B cell (primary cell): ENCODE measurements at regions not wholly inside any gene's neighbourhood (a gene's known extent, or its start where the extent isn't known, plus 50 kb on each side); places are given as distances from the start of the nearest gene placed in this dataset.

Source experiments
- ATAC-seq: fragments of 200-7000 bp; cut with Tn5 transposase; one replicate; pipeline ENCODE4 v1.10.0; 2021; ENCODE audit warnings: low read depth, mild to moderate bottlenecking, moderate number of reproducible peaks, moderate library complexity
- CTCF ChIA-PET: fragments of 350-600 bp; sonication (Branson Sonifier 250); formaldehyde crosslinking; loops from one replicate; lab custom pipeline; 2021; ENCODE audit warnings: antibody characterized with exemption, inconsistent platforms; lab: Charles Lee
- POLR2A ChIA-PET: fragments of 350-600 bp; sonication (Branson Sonifier 250); formaldehyde crosslinking; loops from one replicate; lab custom pipeline; 2021; ENCODE audit warnings: antibody characterized with exemption; lab: Charles Lee
- DNase-seq: peaks from one replicate; pipeline ENCODE4 v3.0.0; 2013
- H2AFZ ChIP-seq: 2 replicates; pipeline ENCODE4 v1.6.1; 2012; ENCODE audit warnings: mild to moderate bottlenecking, low read depth, low read length; ENCODE audit not compliant: insufficient read depth, poor library complexity, severe bottlenecking
- H3K27ac ChIP-seq, 2 donors: 1 replicate in 1 of 2; 2 replicates in 1 of 2; pipeline ENCODE4 v1.5.1; 2012 to 2013; ENCODE audit warnings: low read length in 2 of 2, mild to moderate bottlenecking in 2 of 2, moderate library complexity in 1 of 2
- H3K27me3 ChIP-seq, 4 experiments: fragments of 200-600 bp in 1 of 4; sonication (generic) in 1 of 4; replicated peaks in 1 of 4; 1 replicate in 2 of 4; 2 replicates in 2 of 4; pipeline versions ENCODE4 v1.6.1 to v1.7.0; 2013 to 2016; ENCODE audit warnings: low read length in 3 of 4, mild to moderate bottlenecking in 2 of 4, mixed read lengths in 1 of 4, moderate library complexity in 1 of 4; ENCODE audit not compliant: insufficient read depth in 4 of 4, control insufficient read depth in 3 of 4; ENCODE audit errors: control extremely low read depth in 1 of 4
- H3K36me3 ChIP-seq, 2 experiments: replicated peaks in 1 of 2; 1 replicate in 1 of 2; 2 replicates in 1 of 2; pipeline versions ENCODE4 v1.6.1 to v1.7.1; 2013; ENCODE audit warnings: low read length in 1 of 2; ENCODE audit not compliant: insufficient read depth in 2 of 2, control insufficient read depth in 1 of 2; ENCODE audit errors: control extremely low read depth in 1 of 2, extremely low read depth in 1 of 2
- H3K4me1 ChIP-seq, 2 donors: fragments of 200-600 bp in 1 of 2; sonication (generic) in 1 of 2; 1 replicate in 1 of 2; 2 replicates in 1 of 2; pipeline versions ENCODE4 v1.5.1 to v1.6.1; 2013 to 2017; ENCODE audit warnings: low read length in 2 of 2; ENCODE audit not compliant: control insufficient read depth in 2 of 2, insufficient read depth in 2 of 2
- H3K4me2 ChIP-seq: replicated peaks from 2 replicates; pipeline ENCODE3; 2012; ENCODE audit warnings: mild to moderate bottlenecking, low read depth, low read length; ENCODE audit not compliant: poor library complexity, severe bottlenecking
- H3K4me3 ChIP-seq, 5 experiments: fragments of 200-600 bp in 1 of 5; sonication (generic) in 1 of 5; 1 replicate in 3 of 5; 2 replicates in 2 of 5; pipeline versions ENCODE4 v1.5.1 to v1.7.0; 2011 to 2016; ENCODE audit warnings: low read length in 4 of 5, mild to moderate bottlenecking in 4 of 5, low read depth in 2 of 5, control low read depth in 1 of 5, moderate library complexity in 1 of 5; ENCODE audit not compliant: insufficient read depth in 1 of 5; ENCODE audit errors: control extremely low read depth in 1 of 5, extremely low read depth in 1 of 5
- H3K79me2 ChIP-seq: fragments of 200-600 bp; sonication (generic); one replicate; pipeline ENCODE4 v1.6.0; 2016; ENCODE audit warnings: low read length; ENCODE audit not compliant: control insufficient read depth, insufficient read depth
- H3K9ac ChIP-seq: fragments of 200-600 bp; sonication (generic); 2 replicates; pipeline ENCODE4 v1.6.1; 2017; ENCODE audit warnings: mild to moderate bottlenecking, low read length, moderate library complexity
- H3K9me3 ChIP-seq, 3 donors: one replicate each; pipeline versions ENCODE4 v1.6.1 to v1.7.1; 2013; ENCODE audit warnings: low read length in 2 of 3; ENCODE audit not compliant: control insufficient read depth in 2 of 3, insufficient read depth in 1 of 3; ENCODE audit errors: control extremely low read depth in 1 of 3
- H4K20me1 ChIP-seq: 2 replicates; pipeline ENCODE4 v1.6.0; 2012; ENCODE audit warnings: mild to moderate bottlenecking, low read length; ENCODE audit not compliant: insufficient read depth, control insufficient read depth, poor library complexity, severe bottlenecking
- H3K27ac Mint-ChIP-seq: one replicate; pipeline ENCODE4 v1.8.0; 2021; ENCODE audit warnings: mixed read lengths
- H3K27me3 Mint-ChIP-seq: one replicate; pipeline ENCODE4 v1.8.0; 2021; ENCODE audit warnings: mixed read lengths
- H3K4me1 Mint-ChIP-seq: one replicate; pipeline ENCODE4 v1.8.0; 2021; ENCODE audit warnings: mixed read lengths
- H3K4me3 Mint-ChIP-seq: one replicate; pipeline ENCODE4 v1.8.0; 2021; ENCODE audit warnings: mixed read lengths
- H3K9me3 Mint-ChIP-seq: one replicate; pipeline ENCODE4 v1.8.0; 2022; ENCODE audit warnings: mixed read lengths; ENCODE audit not compliant: insufficient read depth
- CTCF ChIP-seq: fragments of 200-600 bp; IDR thresholded peaks from one replicate; pipeline ENCODE4 v1.8.0; 2022; ENCODE audit warnings: antibody characterized with exemption, mild to moderate bottlenecking
- EZH2 ChIP-seq: IDR thresholded peaks from 2 replicates; pipeline ENCODE4 v1.6.1; 2012; ENCODE audit warnings: borderline replicate concordance, low read depth, mild to moderate bottlenecking, moderate library complexity, low read length; ENCODE audit not compliant: insufficient read depth, poor library complexity, severe bottlenecking
- WGBS: methylation state at CpG from one replicate; pipeline ENCODE4 v1.1.5; 2013; ENCODE audit warnings: missing lambda C conversion rate; ENCODE audit not compliant: insufficient coverage; 5-methylcytosine and 5-hydroxymethylcytosine counted together
- intact Hi-C: fragments of 100-400 bp; cut with micrococcal nuclease; formaldehyde crosslinking; loops from one replicate; pipeline ENCODE4 v1.10.0; 2022

DNA sequence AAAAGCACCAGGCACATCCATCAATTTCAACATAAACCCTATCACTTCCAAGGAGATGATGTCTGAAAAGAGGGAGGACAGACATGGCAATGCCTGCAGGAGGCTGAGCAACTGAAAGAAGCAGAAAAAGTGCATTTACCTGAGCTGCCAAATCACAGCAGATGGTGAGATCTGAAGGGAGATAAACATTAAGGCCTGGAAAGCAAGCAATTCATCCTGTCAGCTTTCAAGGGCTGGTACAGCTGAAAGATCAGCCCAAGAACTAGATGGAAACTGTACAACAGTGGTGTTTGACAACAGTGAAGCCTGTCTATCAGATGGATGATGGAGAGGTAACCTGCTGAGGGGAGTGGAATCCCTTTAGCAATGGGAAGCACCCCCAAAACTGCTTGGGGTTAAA, 433.2 kb upstream of the ZNF608 start:
- intact Hi-C loops = no loop called here
- ChIA-PET POLR2A (no interaction called here), CTCF (no interaction called here)

GRCh38 chr5:125180231-125180829, 433.9 kb upstream of the ZNF608 start:
- H2AFZ ChIP-seq = no peak overlapping the region
- no peak overlapping the region for H3K9ac ChIP-seq
- H3K4me2 ChIP-seq = no peak overlapping the region
- no peaks in the 10 kb centered on the region for H3K27me3 Mint-ChIP-seq
- H3K27ac ChIP-seq = no peak overlapping the region
- no peaks in the 10 kb centered on the region for H3K79me2 ChIP-seq
- no peaks in the 10 kb centered on the region for H3K27me3 ChIP-seq
- intact Hi-C loops = no loop called here
- H3K4me3 Mint-ChIP-seq = no peak overlapping the region
- no peaks in the 10 kb centered on the region for H3K9me3 Mint-ChIP-seq
- ChIA-PET CTCF (no interaction called here), POLR2A (no interaction called here)
- H3K27ac Mint-ChIP-seq = no peak overlapping the region
- no peak for DNase-seq
- no CpG with 5 or more reads among the region's 2 CpGs for WGBS
- no peaks in the 10 kb centered on the region for H3K36me3 ChIP-seq
- H3K4me3 ChIP-seq = no peak overlapping the region
- H3K4me1 ChIP-seq = no peaks in the 10 kb centered on the region
- no peaks in the 10 kb centered on the region for H3K4me1 Mint-ChIP-seq
- TF ChIP-seq CTCF (no peak), EZH2 (no peak)
- peaks cover 0 to 4% (median 3%) of the 10 kb centered on the region in 3 donors for H3K9me3 ChIP-seq
- no peak for ATAC-seq
- no peaks in the 10 kb centered on the region for H4K20me1 ChIP-seq

More for the DNA sequence above, 433.2 kb upstream of the ZNF608 start:
- H3K27ac Mint-ChIP-seq = no peak overlapping the region
- no peaks in the 10 kb centered on the region for H3K27me3 Mint-ChIP-seq
- ATAC-seq (no peak), DNase-seq (no peak)
- no peaks in the 10 kb centered on the region for H3K9me3 Mint-ChIP-seq
- H3K36me3 ChIP-seq = no peaks in the 10 kb centered on the region
- H4K20me1 ChIP-seq = no peaks in the 10 kb centered on the region
- peaks cover 0 to 4% (median under 1%) of the 10 kb centered on the region in 3 donors for H3K9me3 ChIP-seq
- no peaks in the 10 kb centered on the region for H3K79me2 ChIP-seq
- no peak for TF ChIP-seq CTCF
- no peak for TF ChIP-seq EZH2
- no peak overlapping the region for H3K27ac ChIP-seq
- H3K9ac ChIP-seq = no peak overlapping the region
- no peaks in the 10 kb centered on the region for H3K4me1 ChIP-seq
- no peaks in the 10 kb centered on the region for H3K4me1 Mint-ChIP-seq
- no peak overlapping the region for H3K4me2 ChIP-seq
- H3K27me3 ChIP-seq = no peaks in the 10 kb centered on the region
- no peak overlapping the region for H3K4me3 Mint-ChIP-seq
- H3K4me3 ChIP-seq = no peak overlapping the region
- H2AFZ ChIP-seq = no peak overlapping the region
